IPS-NIHi7 (cell line): ENCODE measurements at regions not wholly inside any gene's neighbourhood (a gene's known extent, or its start where the extent isn't known, plus 50 kb on each side); places are given as distances from the start of the nearest gene placed in this dataset.
"Not testable (repeated sequence)": the region's sequence is repeated elsewhere in the genome, so short reads cannot be mapped to it uniquely, and the experiment has no call there.

Source experiments
- DNase-seq: peaks from one replicate; pipeline ENCODE4 v3.0.0; 2012; ENCODE audit warnings: mixed read lengths; ENCODE audit errors: extremely low spot score

DNA sequence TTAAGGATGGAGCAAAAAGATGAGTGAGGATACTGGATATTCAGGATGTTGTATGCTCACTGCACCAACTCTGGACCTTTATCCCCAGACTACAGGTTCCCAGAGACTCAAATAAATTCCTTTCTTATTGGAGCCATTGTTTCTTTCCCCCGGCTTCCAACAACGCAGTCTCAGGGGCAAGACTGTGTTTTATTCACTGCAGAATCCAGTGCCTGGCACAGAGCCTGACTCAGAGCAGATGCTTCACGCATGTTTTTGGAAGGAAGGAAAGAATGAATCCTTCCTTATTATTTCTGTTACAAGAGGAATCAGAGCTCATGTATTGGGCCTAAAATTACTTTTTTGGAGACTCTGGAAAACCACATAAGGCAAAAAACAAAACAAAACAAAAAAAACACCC is 96.0 kb upstream of the VGLL4 start:
- DNase-seq = no peak

DNA sequence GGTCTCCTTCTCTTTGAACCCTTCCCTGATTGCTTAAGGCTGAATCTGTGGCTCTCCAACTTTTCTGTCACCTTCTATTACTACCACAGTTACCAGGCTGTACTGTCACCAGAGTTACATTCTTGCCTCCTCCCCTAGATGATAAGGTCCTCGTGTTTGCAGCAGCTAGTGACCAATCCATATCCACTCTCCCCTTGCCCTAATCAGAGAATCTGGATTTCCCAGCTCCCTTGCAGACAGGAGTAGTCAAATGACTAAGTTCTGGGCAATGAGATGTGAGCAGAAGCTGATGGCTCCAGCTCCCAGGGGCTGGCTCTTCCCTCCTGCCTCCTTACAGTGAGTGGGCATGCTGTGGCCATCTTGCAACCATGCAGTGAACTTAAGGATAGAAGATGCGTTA is 95.4 kb upstream of the VGLL4 start:
- DNase-seq = no peak

DNA sequence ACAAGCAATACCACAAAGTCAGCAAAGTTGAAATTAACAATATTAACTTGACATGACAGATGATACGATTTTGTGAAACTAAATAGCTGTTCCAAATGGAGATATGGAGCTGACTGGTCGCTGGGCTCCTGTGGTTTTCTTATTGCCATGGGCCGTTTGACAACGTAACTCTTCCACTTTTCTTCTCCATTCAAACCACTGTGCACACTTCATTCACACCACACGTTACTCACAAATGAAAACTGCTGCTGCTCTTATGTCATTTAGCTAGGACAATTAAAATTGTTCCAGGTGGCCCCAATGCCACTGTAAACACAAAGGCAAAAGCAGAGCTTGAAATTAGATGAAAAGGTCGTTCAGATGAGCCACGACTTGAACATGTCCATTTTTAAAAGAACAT is 94.0 kb upstream of the VGLL4 start:
- DNase-seq = no peak

DNA sequence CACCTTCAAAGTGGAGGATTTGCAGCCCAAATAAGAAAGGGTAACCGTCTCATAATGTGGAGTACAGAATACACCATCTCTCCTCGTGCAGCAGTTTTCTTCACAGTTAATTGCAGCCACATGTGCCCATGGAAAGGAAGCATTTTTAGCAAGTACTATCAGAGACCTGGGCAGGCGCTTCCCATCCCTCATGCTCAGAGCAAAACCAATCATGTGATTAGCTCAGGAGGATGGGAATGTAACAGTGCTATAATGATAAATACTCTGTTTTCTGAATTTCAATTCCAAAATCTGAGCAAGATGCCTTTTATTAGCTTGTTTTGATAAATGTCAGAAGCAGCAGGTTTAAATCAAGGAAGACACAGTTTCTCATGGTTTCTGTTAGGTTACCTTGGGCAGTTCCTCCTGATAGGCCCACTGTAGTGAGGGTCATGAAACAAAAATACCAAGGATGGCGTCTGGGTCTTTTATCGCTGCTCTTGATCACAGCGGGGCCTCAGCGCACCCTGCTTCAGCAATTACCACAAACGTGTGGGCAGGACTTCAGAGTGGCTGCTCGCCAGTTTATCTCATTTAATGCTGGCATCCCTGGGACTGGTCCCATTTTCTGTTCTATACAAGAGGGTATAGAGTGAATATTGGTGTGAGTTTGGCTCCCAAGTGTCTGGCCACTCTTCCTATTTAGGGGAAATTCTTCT is 92.6 kb upstream of the VGLL4 start:
- no peak for DNase-seq

DNA sequence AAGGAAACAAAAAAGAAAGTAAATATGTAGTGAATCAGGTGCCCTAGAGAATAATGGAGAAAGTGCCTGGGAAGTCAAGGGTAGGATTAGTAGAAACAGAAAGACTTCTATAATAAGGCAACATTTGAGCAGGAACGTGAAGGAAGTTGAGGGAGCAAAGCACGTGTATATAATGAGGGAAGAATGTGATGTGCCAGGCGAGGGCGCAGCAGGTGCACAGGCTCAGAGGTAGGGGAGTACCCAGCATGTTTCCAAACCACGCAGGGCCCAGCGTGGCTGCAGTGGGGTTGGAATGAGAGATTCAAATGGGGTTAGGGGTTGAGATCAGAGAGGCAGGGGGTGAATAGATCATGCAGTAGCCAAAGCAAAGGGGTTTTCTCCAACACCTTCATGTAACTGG is 91.9 kb upstream of the VGLL4 start:
- DNase-seq = no peak

DNA sequence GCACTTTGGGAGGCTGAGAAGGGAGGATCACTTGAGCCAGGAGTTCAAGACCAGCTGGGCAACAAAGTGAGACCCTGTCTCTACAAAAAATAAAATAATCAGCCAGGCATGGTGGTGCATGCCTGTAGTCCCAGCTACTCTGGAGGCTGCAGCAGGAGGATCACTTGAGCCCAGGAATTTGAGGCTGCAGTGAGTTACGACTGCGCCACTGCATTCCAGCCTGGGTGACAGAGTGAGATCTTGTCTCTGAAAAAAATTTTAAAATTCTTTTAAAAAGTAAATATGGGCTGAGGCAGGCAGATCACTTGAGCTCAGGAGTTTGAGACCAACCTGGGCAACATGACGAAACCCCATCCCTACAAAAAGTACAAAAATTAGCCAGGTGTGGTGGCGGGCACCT is 91.4 kb upstream of the VGLL4 start:
- not testable (repeated sequence) for DNase-seq

DNA sequence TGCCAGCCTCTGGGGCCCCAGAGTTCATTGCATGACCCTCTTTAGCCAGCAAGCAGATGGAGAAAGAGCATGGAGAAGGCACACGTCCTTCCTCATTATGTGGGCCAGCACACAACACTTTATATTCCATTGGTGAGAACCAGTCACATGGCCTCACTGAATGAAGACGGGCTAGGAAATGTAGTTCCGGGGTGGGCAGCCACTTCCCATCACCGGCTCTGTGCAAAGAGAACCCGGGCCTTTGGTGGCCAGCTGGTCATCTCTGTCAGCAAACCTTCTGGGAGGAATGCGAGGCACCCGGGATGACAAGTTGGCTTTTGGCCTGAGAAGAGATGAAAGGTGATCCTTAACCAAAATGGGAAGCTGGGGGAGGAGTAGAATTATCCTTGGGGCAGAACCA is 90.2 kb upstream of the VGLL4 start:
- DNase-seq = no peak

DNA sequence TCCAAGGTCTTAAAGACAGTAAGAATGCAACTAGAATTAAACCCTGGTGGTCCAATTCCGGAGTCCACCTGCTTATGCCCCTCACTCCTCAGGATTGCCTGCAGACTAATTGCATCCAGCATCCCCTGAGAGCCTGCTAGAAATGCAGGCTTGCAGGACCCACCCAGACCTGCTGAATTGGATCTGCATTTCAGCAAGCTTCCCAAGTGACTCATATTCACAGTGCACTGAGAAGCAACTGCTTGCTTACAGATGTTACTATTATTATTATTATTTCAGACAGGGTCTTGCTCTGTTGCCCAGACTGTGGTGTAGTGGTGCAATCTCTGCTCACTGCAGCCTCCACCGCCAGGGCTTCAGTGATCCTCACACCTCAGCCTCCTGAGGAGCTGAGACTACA is 83.5 kb upstream of the VGLL4 start:
- DNase-seq = no peak

DNA sequence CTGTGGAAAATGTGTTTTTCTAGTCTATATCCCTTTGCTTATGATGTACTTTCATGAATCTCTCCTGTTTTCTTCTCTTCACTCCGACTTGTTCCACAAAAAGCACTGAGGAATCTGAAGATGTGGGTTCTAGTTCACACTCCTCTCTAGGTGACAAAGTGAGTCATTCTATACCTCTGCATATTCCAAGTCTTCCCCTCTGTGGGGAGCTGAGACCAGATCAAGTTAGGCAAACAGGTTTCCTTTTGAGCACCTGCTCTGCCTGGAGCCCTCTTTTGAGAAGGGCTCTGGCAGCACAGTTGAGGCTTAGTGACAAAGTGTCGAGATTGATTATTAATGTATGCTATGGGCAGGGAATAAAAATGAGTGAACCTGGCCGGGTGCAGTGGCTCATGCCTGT is 82.4 kb upstream of the VGLL4 start:
- DNase-seq = peak; percentile 33

DNA sequence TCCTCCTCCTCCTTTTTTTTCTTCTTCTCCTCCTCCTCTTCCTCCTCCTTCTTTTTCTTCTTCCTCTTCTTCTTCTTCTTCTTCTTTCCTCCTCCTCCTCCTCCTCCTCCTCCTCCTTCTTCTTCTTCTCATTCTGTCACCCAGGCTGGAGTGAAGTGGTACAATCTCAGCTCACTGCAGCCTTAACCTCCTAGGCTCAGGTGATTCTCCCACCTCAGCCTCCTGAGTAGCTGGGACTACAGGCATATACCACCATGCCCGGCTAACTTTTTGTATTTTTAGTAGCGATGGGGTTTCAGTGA is 81.6 kb upstream of the VGLL4 start:
- not testable (repeated sequence) for DNase-seq

DNA sequence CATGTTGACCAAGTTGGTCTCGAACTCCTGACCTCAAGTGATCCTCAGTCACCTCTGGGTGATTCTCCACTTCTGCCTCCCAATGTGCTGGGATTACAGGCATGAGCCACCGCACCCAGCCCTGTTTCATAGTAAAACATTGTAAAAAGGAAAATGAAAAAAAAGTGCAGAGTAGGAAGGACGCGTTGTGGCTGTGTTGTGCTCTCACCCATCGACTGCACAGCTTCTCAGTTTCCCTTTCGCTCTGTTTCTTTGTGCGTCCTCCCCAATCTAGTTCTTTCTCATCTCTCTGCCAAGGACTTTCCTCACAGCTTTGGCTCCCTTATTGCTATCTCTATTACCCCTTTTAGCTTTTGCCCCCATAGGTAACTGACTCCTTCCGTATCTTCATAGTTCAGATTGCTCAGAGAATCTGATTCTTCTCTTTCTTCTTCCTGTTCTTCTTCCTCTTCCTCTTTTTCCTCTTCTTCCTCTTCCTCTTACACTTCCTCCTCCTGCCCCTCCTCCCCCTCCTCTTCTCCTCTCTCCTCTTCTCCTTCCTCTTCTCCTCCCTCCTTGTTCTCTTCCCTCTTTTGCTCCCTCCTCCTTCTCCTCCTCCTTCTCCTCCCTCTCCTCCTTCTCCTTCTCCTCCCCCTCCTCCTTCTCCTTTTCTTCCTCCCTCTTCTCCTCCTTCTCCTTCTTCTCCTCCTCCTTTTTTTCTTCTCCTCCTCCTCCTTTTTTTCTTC is 81.1 kb upstream of the VGLL4 start:
- no peak for DNase-seq

DNA sequence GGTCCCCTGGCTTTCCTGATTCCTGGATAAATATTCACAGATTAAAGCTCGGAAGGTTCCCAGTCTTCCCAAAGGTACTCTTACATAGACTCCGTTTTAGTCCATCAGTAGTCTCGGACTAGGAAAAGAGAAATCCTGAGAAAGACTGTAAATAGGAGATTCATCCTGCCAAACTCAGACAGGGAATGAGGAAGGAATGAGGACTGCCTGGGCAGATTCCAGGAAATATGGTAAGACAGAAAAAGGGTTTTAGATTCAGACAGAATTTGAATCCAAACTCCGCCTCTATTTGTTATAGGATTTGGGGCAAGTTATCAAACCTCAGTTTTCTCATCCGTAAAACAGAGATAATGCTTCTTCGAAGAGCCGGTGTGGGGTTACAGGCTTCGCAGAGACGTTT is 77.8 kb upstream of the VGLL4 start:
- DNase-seq = no peak

DNA sequence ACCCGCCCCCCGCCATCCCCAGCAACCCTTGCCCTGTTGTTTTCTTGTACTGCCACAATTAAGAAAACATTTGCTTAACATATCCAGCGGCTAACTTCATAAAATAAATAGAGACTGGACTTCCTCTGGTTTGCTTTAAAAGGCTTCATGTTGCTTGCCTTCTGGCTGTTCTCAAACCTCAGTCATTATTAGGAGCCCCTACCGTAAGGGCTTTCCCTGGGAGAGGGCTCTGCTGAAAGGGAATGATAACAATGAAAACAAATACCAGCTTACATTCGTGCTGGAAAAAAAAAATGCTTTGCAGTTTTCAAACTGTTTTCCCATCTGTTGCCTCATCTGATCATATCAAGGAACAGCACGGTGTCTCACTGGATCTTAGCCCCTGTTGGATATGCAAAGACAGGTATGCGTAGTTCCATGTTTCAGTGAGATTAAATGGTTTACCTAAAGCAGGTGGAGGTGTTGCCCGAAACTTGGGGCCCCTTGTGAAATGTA is 77.2 kb upstream of the VGLL4 start:
- DNase-seq = no peak

DNA sequence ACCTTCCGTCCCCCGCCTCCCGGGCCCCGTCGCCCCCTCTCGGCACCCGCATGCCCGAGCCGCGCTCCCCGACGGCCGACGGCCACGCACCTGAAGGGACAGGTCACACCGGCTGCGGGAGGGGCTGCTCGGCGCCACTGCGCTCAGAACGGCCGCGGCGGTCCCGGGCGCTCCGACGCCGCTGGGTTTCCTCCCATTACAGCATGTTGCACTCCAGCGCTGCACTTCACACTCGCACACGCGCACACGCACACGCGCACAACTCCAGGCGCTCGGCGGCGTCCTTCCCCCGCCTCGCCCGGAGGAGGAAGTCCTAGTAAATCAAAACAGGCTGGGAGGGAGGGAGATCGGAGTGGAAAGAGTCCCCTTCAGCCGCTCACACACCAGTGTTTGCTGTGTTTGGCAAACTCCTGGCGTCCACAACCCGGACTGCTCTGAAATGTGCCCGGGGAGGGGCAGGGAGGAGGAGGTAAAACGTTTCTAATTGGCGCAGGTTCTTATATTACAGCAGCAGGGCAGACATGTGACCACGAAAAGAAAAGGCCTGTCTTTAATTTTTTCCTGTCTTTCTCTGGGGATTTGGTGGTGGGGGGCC is 76.7 kb upstream of the VGLL4 start:
- DNase-seq = peak; percentile 46

DNA sequence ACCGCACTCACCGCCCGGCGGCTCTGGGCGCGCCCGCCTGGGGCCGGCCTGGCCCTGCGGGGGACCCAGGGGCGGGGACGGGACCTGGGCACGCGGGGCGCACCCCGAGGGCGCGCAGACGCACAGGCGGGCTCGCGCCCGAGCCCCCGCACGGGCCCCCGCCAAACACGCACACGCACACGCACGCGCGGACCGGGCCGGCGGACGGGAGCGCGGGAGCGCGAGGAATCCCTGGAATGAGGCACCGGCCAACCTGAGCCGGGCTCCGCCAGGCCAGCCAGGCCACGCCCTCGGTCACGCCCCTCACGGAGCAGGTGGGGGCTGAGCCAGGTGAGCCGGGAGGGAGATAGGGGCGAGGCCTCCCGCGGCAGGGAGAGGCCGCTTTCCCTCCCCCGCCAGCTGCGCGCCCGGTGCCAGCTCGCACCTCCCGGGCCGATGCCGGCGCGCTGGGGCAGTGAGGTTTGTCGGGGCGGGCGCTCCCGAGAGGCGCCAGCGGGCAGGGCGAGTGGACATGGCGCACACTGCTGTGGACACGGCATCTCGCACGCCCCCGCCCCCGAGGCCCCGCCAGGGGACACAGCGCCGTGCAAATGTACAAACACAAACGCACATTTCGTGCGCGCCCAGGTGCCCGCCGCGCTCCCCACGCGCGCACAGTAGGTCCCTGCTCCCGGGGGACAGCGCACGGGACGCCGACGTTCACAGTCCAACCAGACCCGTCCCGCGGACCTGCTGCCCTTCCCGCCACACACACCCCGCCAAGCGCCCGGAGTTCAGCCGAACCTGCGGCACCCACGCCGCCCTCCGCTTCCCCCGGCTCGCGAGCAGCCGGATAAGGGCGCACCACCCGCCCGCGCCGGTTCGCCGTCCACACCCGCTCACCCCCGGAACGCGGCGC is 75.9 kb upstream of the VGLL4 start:
- DNase-seq = peak; percentile 97

DNA sequence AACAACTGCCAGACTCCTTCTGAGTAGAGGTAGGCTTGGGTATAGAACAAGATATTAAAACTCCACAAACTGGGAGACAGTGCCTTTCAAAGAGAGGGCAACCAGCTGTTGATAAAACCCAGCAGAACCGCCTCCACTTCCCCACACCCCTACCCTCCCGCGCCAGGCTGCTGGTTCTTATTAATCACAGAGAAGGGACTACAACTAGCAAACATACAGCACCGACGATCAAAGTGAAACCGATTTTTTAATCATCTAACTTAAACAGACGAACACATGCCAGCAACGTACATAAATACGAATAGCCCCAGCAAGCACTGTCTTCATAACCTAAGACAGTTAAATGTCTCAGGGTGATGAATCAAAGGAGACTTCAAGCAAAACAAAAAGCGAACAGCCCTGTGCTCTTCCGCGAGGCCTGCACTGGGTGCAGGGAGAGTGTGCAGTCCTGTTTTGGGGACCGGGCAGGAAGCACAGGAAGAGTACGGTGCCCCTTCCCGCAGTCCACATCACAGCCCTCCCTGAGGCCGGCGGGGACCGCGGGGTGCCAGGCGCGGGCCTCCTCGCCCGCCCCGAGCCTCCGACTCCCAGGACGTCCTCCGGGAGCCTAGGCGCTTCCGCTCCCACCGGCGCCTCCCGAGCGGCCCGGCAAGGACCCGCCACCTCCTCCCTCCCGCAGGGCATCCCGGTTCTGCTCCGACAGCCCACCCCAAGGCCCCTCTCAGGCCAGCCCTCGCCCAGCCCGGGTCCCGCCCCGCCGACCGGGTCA is 75.1 kb upstream of the VGLL4 start:
- peak; percentile 22 for DNase-seq

DNA sequence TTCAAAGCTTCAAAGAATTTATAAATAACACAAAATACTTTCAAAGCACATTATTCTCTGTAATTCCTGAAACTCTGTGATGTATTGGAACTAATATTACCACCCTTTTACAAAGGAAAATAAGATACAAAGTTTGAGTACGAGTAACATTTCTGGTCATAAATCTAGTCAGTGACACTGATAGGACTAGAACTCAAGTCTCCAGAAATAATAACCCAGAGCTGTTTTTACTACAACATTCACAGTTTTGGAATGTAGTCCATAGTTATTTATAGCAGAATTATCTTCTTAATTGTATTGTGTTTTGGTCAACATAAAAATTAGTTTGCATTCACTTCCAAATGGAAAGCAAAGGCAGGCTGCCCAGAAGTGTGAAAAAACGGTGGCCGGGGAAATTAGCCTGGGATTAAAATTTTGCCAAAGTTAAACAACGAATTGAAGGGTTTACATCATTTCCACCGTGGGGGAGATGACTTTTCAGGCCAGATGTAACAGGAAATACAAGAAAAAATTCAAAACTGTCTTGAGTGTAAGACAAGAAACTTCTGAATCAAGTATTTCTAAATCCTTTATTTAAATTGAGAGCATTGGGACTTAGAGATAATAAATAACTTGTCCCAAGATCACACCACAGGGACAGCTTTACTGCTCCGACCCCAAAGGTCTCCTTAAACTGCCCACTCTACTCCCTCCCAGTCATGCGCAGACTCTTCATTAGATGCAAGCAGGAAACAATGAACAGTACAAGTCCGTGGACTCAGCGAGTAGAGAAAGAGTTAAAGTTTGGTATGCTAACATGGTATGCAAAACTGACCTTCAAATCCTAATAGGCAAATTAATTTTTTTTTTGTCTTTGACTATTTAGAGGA is 74.3 kb upstream of the VGLL4 start:
- DNase-seq = no peak

DNA sequence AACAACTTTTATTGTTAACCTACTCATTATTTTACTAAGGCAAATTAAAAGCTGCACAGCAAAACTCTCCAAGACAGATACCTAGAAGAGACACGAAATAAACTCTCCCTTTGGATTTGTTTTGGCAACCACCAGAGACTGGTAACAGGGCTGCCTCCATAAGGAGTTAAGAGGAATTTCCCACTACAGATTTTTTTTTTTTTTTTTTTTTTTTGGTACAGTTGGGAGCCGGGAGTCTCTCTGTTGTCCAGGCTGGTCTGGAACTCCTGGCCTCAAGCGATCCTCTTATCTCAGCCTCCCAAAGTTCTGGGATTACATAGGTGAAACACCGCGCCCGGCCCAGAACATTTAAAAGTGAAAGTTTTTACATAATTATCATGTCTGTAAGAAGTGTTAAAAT is 73.6 kb upstream of the VGLL4 start:
- no peak for DNase-seq

DNA sequence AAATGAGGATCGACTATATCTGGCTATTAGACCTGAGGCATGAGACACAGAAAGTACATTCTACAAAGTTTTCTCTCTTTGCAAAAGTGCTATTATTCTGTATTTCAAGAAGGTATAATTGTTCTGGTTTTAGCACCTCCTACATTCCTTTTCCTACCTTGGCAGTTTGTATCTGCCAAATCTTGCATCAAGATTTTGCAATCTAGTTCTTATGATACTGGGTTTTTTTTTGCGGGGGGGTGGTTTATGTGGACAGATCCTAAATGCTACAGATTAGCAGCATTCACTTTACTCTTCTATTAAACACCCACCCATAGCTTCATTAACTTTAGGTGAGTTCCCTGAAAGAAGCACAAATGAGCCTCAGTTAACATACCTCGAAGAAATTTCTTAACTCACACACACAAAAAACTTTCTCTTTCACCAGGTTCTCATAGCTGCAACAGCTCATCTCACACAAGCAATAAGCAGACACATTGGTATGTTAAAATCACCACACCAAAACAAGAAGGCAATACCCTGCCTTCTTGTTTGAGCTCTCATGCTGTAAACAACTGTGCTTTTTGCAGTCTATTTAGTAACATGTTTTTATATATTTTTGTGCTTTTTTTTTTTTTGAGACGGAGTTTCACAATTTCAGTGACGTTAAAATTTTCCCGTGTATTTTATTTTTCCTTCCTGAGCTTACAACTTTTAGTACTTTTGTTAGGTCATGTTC is 73.0 kb upstream of the VGLL4 start:
- DNase-seq = no peak

DNA sequence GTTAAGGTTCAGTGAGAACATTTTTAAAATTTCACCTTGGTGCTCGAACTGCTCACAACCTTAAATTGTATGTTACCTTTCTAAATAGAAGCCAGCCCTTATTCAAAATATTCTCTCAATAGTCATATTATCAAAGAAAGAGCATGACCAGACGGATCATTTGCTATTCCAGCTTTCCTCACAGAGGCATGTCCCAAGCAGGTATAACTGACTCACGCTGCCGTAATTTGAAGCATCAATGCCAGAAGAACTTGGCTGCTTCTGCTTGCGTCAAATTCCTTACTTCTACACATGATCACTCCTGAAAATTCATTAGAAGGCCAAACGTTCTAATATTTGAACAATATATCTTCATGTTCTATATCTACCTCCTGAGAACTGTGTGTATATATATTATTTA is 69.5 kb upstream of the VGLL4 start:
- no peak for DNase-seq
